HEK293 (cell line): ENCODE measurements at regions not wholly inside any gene's neighbourhood (a gene's known extent, or its start where the extent isn't known, plus 50 kb on each side); places are given as distances from the start of the nearest gene placed in this dataset.

Experiments used
- CTCF ChIA-PET: fragments of 350-600 bp; formaldehyde crosslinking; extraction: SDS; loops from one replicate; lab custom pipeline; 2021; ENCODE audit warnings: antibody characterized with exemption; lab: Yijun Ruan, JAX
- POLR2A ChIA-PET: fragments of 300-600 bp; formaldehyde crosslinking; extraction: SDS; loops from one replicate; lab custom pipeline; 2020; ENCODE audit warnings: antibody characterized with exemption, inconsistent platforms; lab: Yijun Ruan, JAX
- H3K27ac ChIP-seq: fragments of 200-500 bp; sonication (Bioruptor generic); 2 replicates; pipeline ENCODE4 v1.5.1; 2014; ENCODE audit warnings: low read depth, low read length, control low read depth, inconsistent platforms; ENCODE audit errors: extremely low read depth
- H3K36me3 ChIP-seq, 2 experiments: fragments of 200-500 bp in 1 of 2; sonication (Bioruptor generic) in 1 of 2; 1 replicate in 1 of 2; 2 replicates in 1 of 2; pipeline ENCODE4 v1.5.1; 2014 to 2017; ENCODE audit warnings: inconsistent platforms in 2 of 2, low read length in 2 of 2; ENCODE audit not compliant: control insufficient read depth in 2 of 2, insufficient read depth in 1 of 2
- H3K4me1 ChIP-seq: fragments of 200-500 bp; sonication (Bioruptor generic); 2 replicates; pipeline ENCODE4 v1.5.1; 2014; ENCODE audit warnings: mild to moderate bottlenecking, low read length, inconsistent platforms; ENCODE audit not compliant: control insufficient read depth, insufficient read depth
- H3K4me3 ChIP-seq: 2 replicates; pipeline ENCODE4 v1.5.1; 2011; ENCODE audit warnings: low read depth, mild to moderate bottlenecking, control low read depth, low read length, moderate library complexity
- H3K9me3 ChIP-seq: fragments of 200-500 bp; sonication (Bioruptor generic); 2 replicates; pipeline ENCODE4 v1.5.1; 2014; ENCODE audit warnings: low read depth, low read length, inconsistent platforms; ENCODE audit not compliant: control insufficient read depth, insufficient read depth
- GLI2 ChIP-seq: fragments of 450-650 bp; formaldehyde crosslinking; IDR thresholded peaks from 2 replicates; pipeline ENCODE4; 2017; ENCODE audit warnings: missing biosample characterization, missing genetic modification characterization, low read depth, borderline replicate concordance
- MEIS1 ChIP-seq: sonication (generic); formaldehyde crosslinking; IDR thresholded peaks from 2 replicates; pipeline ENCODE4 v1.8.1; 2022; ENCODE audit warnings: missing genetic modification reagents, mild to moderate bottlenecking, borderline replicate concordance
- SCRT2 ChIP-seq: fragments of 450-650 bp; formaldehyde crosslinking; IDR thresholded peaks from 2 replicates; pipeline ENCODE4 v1.5.1; 2016; ENCODE audit warnings: missing biosample characterization, missing genetic modification characterization
- YY1 ChIP-seq: fragments of 450-650 bp; formaldehyde crosslinking; IDR thresholded peaks from 2 replicates; pipeline ENCODE4 v1.5.1; 2018; ENCODE audit warnings: missing biosample characterization, missing genetic modification characterization
- ZBTB10 ChIP-seq: fragments of 450-650 bp; formaldehyde crosslinking; IDR thresholded peaks from 2 replicates; pipeline ENCODE4 v1.5.1; 2016; ENCODE audit warnings: missing biosample characterization, missing genetic modification characterization
- ZBTB17 ChIP-seq: fragments of 450-650 bp; formaldehyde crosslinking; IDR thresholded peaks from 2 replicates; pipeline ENCODE4 v1.5.1; 2016; ENCODE audit warnings: missing biosample characterization, missing genetic modification characterization
- ZBTB26 ChIP-seq: fragments of 450-650 bp; formaldehyde crosslinking; optimal IDR thresholded peaks from 2 replicates; pipeline ENCODE3; 2016; ENCODE audit warnings: missing biosample characterization, mild to moderate bottlenecking, missing genetic modification characterization
- ZBTB8A ChIP-seq: fragments of 450-650 bp; formaldehyde crosslinking; IDR thresholded peaks from 2 replicates; pipeline ENCODE4 v1.5.1; 2016; ENCODE audit warnings: missing biosample characterization, missing genetic modification characterization
- ZFHX2 ChIP-seq: fragments of 450-650 bp; formaldehyde crosslinking; conservative IDR thresholded peaks from 2 replicates; pipeline ENCODE4 v1.5.1; 2016; ENCODE audit warnings: missing biosample characterization, missing genetic modification characterization
- ZNF10 ChIP-seq: fragments of 450-650 bp; formaldehyde crosslinking; IDR thresholded peaks from 2 replicates; pipeline ENCODE4 v1.5.1; 2017; ENCODE audit warnings: missing biosample characterization, missing genetic modification characterization
- ZNF138 ChIP-seq: fragments of 450-650 bp; formaldehyde crosslinking; IDR thresholded peaks from 2 replicates; pipeline ENCODE4 v1.5.1; 2016; ENCODE audit warnings: missing biosample characterization, missing genetic modification characterization, borderline replicate concordance
- ZNF140 ChIP-seq: fragments of 450-650 bp; formaldehyde crosslinking; IDR thresholded peaks from 2 replicates; pipeline ENCODE4 v1.5.1; 2016; ENCODE audit warnings: missing biosample characterization, missing genetic modification characterization
- ZNF148 ChIP-seq: fragments of 450-650 bp; formaldehyde crosslinking; IDR thresholded peaks from 2 replicates; pipeline ENCODE4 v1.5.0; 2017; ENCODE audit warnings: missing biosample characterization, missing genetic modification characterization, borderline replicate concordance
- ZNF223 ChIP-seq: fragments of 450-650 bp; formaldehyde crosslinking; IDR thresholded peaks from 2 replicates; pipeline ENCODE4 v1.5.1; 2016; ENCODE audit warnings: missing biosample characterization, missing genetic modification characterization
- ZNF341 ChIP-seq: fragments of 450-650 bp; formaldehyde crosslinking; IDR thresholded peaks from 2 replicates; pipeline ENCODE4; 2016; ENCODE audit warnings: low read depth, missing biosample characterization, missing genetic modification characterization
- ZNF792 ChIP-seq: fragments of 450-650 bp; formaldehyde crosslinking; IDR thresholded peaks from 2 replicates; pipeline ENCODE4 v1.5.1; 2016; ENCODE audit warnings: missing biosample characterization, missing genetic modification characterization
- ZSCAN30 ChIP-seq: fragments of 450-650 bp; IDR thresholded peaks from 2 replicates; pipeline ENCODE4 v1.5.1; 2018; ENCODE audit warnings: missing biosample characterization, mild to moderate bottlenecking, missing genetic modification characterization, moderate library complexity
- TF ChIP-seq, protein P1 (sequence below): fragments of 450-650 bp; formaldehyde crosslinking; IDR thresholded peaks from 2 replicates; pipeline ENCODE4 v1.5.1; 2016; ENCODE audit warnings: missing biosample characterization, missing genetic modification characterization
- TF ChIP-seq, protein P2 (sequence below): fragments of 450-650 bp; formaldehyde crosslinking; IDR thresholded peaks from 2 replicates; pipeline ENCODE4 v1.5.1; 2016; ENCODE audit warnings: missing biosample characterization, missing genetic modification characterization
- TF ChIP-seq, protein P3 (sequence below): fragments of 450-650 bp; formaldehyde crosslinking; IDR thresholded peaks from 2 replicates; pipeline ENCODE4 v1.5.1; 2016; ENCODE audit warnings: missing biosample characterization, missing genetic modification characterization
- TF ChIP-seq, protein P4 (sequence below): fragments of 450-650 bp; formaldehyde crosslinking; IDR thresholded peaks from 2 replicates; pipeline ENCODE4 v1.5.1; 2016; ENCODE audit warnings: missing biosample characterization, missing genetic modification characterization

GRCh38 chr6:44062771-44063560, 64.3 kb downstream of the MRPL14 start:
- H3K4me3 ChIP-seq = no peak overlapping the region
- no peak overlapping the region for H3K27ac ChIP-seq
- H3K36me3 ChIP-seq = no peaks in the 10 kb centered on the region
- no peaks in the 10 kb centered on the region for H3K9me3 ChIP-seq
- POLR2A ChIA-PET = interaction anchor here (0.6 to 2.6 kb wide), 3 partner anchors 10 to 646 kb away, joined by 3 to 9 read pairs (median 4); partner anchors contain the start of gene VEGFA
- CTCF ChIA-PET = interaction anchor here (0.5 to 3.5 kb wide), 32 partner anchors 8 to 511 kb away, joined by 3 to 35 read pairs (median 4); partner anchors contain the start of gene VEGFA
- H3K4me1 ChIP-seq = no peaks in the 10 kb centered on the region
- TF ChIP-seq YY1 (tag by site-specific recombination) = peak; percentile 25; the same call in 1 of the 2 replicates
- TF ChIP-seq, protein P1, sequence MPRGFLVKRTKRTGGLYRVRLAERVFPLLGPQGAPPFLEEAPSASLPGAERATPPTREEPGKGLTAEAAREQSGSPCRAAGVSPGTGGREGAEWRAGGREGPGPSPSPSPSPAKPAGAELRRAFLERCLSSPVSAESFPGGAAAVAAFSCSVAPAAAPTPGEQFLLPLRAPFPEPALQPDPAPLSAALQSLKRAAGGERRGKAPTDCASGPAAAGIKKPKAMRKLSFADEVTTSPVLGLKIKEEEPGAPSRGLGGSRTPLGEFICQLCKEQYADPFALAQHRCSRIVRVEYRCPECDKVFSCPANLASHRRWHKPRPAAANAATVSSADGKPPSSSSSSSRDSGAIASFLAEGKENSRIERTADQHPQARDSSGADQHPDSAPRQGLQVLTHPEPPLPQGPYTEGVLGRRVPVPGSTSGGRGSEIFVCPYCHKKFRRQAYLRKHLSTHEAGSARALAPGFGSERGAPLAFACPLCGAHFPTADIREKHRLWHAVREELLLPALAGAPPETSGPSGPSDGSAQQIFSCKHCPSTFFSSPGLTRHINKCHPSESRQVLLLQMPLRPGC (tag by site-specific recombination) = no peak
- 0 out of 2 replicates have a peak, but pooled peaks have one; percentile 16 for TF ChIP-seq ZNF223 (tag by site-specific recombination)
- TF ChIP-seq, protein P2, sequence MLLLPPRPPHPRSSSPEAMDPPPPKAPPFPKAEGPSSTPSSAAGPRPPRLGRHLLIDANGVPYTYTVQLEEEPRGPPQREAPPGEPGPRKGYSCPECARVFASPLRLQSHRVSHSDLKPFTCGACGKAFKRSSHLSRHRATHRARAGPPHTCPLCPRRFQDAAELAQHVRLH = 0 out of 2 replicates have a peak, but pooled peaks have one; percentile 55
- TF ChIP-seq, protein P3, sequence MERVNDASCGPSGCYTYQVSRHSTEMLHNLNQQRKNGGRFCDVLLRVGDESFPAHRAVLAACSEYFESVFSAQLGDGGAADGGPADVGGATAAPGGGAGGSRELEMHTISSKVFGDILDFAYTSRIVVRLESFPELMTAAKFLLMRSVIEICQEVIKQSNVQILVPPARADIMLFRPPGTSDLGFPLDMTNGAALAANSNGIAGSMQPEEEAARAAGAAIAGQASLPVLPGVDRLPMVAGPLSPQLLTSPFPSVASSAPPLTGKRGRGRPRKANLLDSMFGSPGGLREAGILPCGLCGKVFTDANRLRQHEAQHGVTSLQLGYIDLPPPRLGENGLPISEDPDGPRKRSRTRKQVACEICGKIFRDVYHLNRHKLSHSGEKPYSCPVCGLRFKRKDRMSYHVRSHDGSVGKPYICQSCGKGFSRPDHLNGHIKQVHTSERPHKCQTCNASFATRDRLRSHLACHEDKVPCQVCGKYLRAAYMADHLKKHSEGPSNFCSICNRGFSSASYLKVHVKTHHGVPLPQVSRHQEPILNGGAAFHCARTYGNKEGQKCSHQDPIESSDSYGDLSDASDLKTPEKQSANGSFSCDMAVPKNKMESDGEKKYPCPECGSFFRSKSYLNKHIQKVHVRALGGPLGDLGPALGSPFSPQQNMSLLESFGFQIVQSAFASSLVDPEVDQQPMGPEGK = no peak
- peak; percentile 36; the same call in 1 of the 2 replicates for TF ChIP-seq ZBTB10
- TF ChIP-seq, protein P4, sequence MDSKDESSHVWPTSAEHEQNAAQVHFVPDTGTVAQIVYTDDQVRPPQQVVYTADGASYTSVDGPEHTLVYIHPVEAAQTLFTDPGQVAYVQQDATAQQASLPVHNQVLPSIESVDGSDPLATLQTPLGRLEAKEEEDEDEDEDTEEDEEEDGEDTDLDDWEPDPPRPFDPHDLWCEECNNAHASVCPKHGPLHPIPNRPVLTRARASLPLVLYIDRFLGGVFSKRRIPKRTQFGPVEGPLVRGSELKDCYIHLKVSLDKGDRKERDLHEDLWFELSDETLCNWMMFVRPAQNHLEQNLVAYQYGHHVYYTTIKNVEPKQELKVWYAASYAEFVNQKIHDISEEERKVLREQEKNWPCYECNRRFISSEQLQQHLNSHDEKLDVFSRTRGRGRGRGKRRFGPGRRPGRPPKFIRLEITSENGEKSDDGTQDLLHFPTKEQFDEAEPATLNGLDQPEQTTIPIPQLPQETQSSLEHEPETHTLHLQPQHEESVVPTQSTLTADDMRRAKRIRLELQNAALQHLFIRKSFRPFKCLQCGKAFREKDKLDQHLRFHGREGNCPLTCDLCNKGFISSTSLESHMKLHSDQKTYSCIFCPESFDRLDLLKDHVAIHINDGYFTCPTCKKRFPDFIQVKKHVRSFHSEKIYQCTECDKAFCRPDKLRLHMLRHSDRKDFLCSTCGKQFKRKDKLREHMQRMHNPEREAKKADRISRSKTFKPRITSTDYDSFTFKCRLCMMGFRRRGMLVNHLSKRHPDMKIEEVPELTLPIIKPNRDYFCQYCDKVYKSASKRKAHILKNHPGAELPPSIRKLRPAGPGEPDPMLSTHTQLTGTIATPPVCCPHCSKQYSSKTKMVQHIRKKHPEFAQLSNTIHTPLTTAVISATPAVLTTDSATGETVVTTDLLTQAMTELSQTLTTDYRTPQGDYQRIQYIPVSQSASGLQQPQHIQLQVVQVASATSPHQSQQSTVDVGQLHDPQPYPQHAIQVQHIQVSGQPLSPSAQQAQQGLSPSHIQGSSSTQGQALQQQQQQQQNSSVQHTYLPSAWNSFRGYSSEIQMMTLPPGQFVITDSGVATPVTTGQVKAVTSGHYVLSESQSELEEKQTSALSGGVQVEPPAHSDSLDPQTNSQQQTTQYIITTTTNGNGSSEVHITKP = no peak
- TF ChIP-seq ZFHX2 (tag by site-specific recombination) = peak; percentile 31
- TF ChIP-seq SCRT2 (tag by site-specific recombination) = peak; percentile 42; the same call in 1 of the 2 replicates
- TF ChIP-seq ZBTB26 (tag by site-specific recombination) = no peak
- no peak for TF ChIP-seq ZNF792
- TF ChIP-seq ZNF10 = no peak
- TF ChIP-seq GLI2 (tag by site-specific recombination) = no peak
- TF ChIP-seq ZNF138 (tag by site-specific recombination) = no peak
- no peak for TF ChIP-seq MEIS1 (CRISPR knock-in tag)
- TF ChIP-seq ZSCAN30 (tag by site-specific recombination) = 0 out of 2 replicates have a peak, but pooled peaks have one; percentile 40
- peak; percentile 36; the same call in 1 of the 2 replicates for TF ChIP-seq ZBTB8A
- TF ChIP-seq ZBTB17 (tag by site-specific recombination) = 0 out of 2 replicates have a peak, but pooled peaks have one; percentile 33
- TF ChIP-seq ZNF341 (tag by site-specific recombination) = no peak
- no peak for TF ChIP-seq ZNF148 (tag by site-specific recombination)
- no peak for TF ChIP-seq ZNF140
